K562 (cell line): ENCODE measurements at regions not wholly inside any gene's neighbourhood (a gene's known extent, or its start where the extent isn't known, plus 50 kb on each side); places are given as distances from the start of the nearest gene placed in this dataset.

Source experiments
- ATAC-seq: fragments of 200-7000 bp; cut with Tn5 transposase; 3 replicates; pipeline ENCODE4 v1.9.1; 2020; ENCODE audit warnings: moderate library complexity
- BruUV-seq: library from RNA; stranded (reverse); fragments of 400-500 nt; replicated peaks from 2 replicates; lab custom pipeline; 2021; lab: Mats Ljungman, UMichigan
- CTCF ChIA-PET: fragments of 300-600 bp; formaldehyde crosslinking; extraction: SDS; loops from one replicate; lab custom pipeline; 2021; ENCODE audit warnings: low intra/inter-chr PET ratio; lab: Yijun Ruan, JAX
- POLR2A ChIA-PET: fragments of 300-600, 350-650 bp; sonication (Branson Sonifier 250); formaldehyde crosslinking; extraction: SDS; loops from one replicate; lab custom pipeline; 2021; ENCODE audit warnings: antibody characterized with exemption, inconsistent platforms; lab: Yijun Ruan, JAX
- DNase-seq, 4 experiments: peaks; one replicate each; pipeline versions ENCODE4 v3.0.0 to v3.0.0-alpha.2; 2011 to 2018; ENCODE audit warnings: low spot score in 3 of 4, mixed read lengths in 3 of 4; ENCODE audit errors: extremely low read depth in 1 of 4
- FAIRE-seq: peaks from 2 replicates; lab custom pipeline; 2011; peaks lifted over from hg19 to GRCh38; lab: Jason Lieb, UNC
- H2AFZ ChIP-seq: 2 replicates; pipeline ENCODE4 v1.6.0; 2011; ENCODE audit warnings: low read depth, low read length, control low read depth, inconsistent platforms
- H3K27ac ChIP-seq: fragments of 200-600 bp; 3 replicates; pipeline ENCODE4 v1.8.0; 2011; ENCODE audit warnings: low read depth, mild to moderate bottlenecking, control low read depth, inconsistent platforms, low read length, moderate library complexity, mixed read lengths; ENCODE audit errors: extremely low read depth
- H3K27me3 ChIP-seq, 2 experiments: fragments of 300-600 bp in 1 of 2; 2 replicates in 1 of 2; 3 replicates in 1 of 2; pipeline versions ENCODE4 v1.6.0 to v1.8.0; 2011; ENCODE audit warnings: inconsistent platforms in 2 of 2, low read length in 2 of 2, mild to moderate bottlenecking in 1 of 2, mixed read lengths in 1 of 2, moderate library complexity in 1 of 2; ENCODE audit not compliant: control insufficient read depth in 2 of 2, insufficient read depth in 2 of 2
- H3K36me3 ChIP-seq: fragments of 300-600 bp; 3 replicates; pipeline ENCODE4 v1.8.0; 2011; ENCODE audit warnings: mild to moderate bottlenecking, low read length, inconsistent platforms; ENCODE audit not compliant: control insufficient read depth, insufficient read depth
- H3K4me1 ChIP-seq, 2 experiments: fragments of 200-600 bp in 1 of 2; replicated peaks in 1 of 2; 2 replicates in 1 of 2; 3 replicates in 1 of 2; pipeline versions ENCODE4 v1.5.1 to v1.8.0; 2011; ENCODE audit warnings: inconsistent platforms in 2 of 2, low read length in 2 of 2, mild to moderate bottlenecking in 1 of 2, mixed read lengths in 1 of 2, moderate library complexity in 1 of 2; ENCODE audit not compliant: control insufficient read depth in 2 of 2, insufficient read depth in 2 of 2
- H3K4me2 ChIP-seq: 2 replicates; pipeline ENCODE4 v1.6.1; 2011; ENCODE audit warnings: low read length, control low read depth, inconsistent platforms, mixed read lengths; ENCODE audit not compliant: insufficient read depth
- H3K4me3 ChIP-seq: fragments of 200-600 bp; sonication (generic), shearing (Covaris generic); 2 replicates; pipeline ENCODE4 v1.5.1; 2016; ENCODE audit warnings: control low read depth, inconsistent platforms
- H3K79me2 ChIP-seq: fragments of 200-600 bp; 3 replicates; pipeline ENCODE4 v1.8.0; 2011; ENCODE audit warnings: low read length, inconsistent platforms; ENCODE audit not compliant: control insufficient read depth, insufficient read depth
- H3K9ac ChIP-seq, 2 experiments: 2 replicates each; pipeline versions ENCODE4 v1.6.0 to v1.6.1; 2011; ENCODE audit warnings: low read depth in 2 of 2, low read length in 2 of 2, control low read depth in 1 of 2, inconsistent platforms in 1 of 2, mild to moderate bottlenecking in 1 of 2, mixed read lengths in 1 of 2; ENCODE audit not compliant: insufficient read depth in 1 of 2
- H3K9me1 ChIP-seq: one replicate; pipeline ENCODE4 v1.6.0; 2011; ENCODE audit warnings: inconsistent platforms, mild to moderate bottlenecking, low read length, moderate library complexity; ENCODE audit not compliant: control insufficient read depth, insufficient read depth
- H3K9me3 ChIP-seq: replicated peaks from 2 replicates; pipeline ENCODE4 v1.5.1; 2011; ENCODE audit warnings: low read depth, low read length, inconsistent platforms; ENCODE audit not compliant: control insufficient read depth, insufficient read depth
- H4K20me1 ChIP-seq: replicated peaks from 2 replicates; pipeline ENCODE4 v1.6.1; 2011; ENCODE audit warnings: low read length, inconsistent platforms, mixed read lengths; ENCODE audit not compliant: control insufficient read depth, insufficient read depth
- C11orf30 ChIP-seq: fragments of 450-650 bp; IDR thresholded peaks from 2 replicates; pipeline ENCODE4 v1.6.1; 2016; ENCODE audit warnings: low read depth, mild to moderate bottlenecking
- CBFA2T3 ChIP-seq: fragments of 450-650 bp; IDR thresholded peaks from 2 replicates; pipeline ENCODE4 v1.6.1; 2017
- CBFB ChIP-seq: sonication (generic); formaldehyde crosslinking; IDR thresholded peaks from 2 replicates; pipeline ENCODE4 v1.4.0; 2020; ENCODE audit warnings: mild to moderate bottlenecking, missing genetic modification reagents
- CTBP1 ChIP-seq: fragments of 450-650 bp; IDR thresholded peaks from 2 replicates; pipeline ENCODE4 v1.6.1; 2016; ENCODE audit warnings: borderline replicate concordance
- FOXA3 ChIP-seq, 2 experiments: fragments of 450-650 bp in 1 of 2; sonication (generic) in 1 of 2; formaldehyde crosslinking; IDR thresholded peaks in 1 of 2; conservative IDR thresholded peaks in 1 of 2; 2 replicates each; pipeline versions ENCODE4 v1.4.0 to v1.8.0; 2020 to 2022; ENCODE audit warnings: mild to moderate bottlenecking in 2 of 2, missing genetic modification reagents in 1 of 2
- HLTF ChIP-seq: fragments of 450-650 bp; IDR thresholded peaks from 2 replicates; pipeline ENCODE4 v1.6.1; 2016
- JUN ChIP-seq, 2 experiments: sonication (generic) in 1 of 2; formaldehyde crosslinking in 1 of 2; IDR thresholded peaks; 2 replicates each; pipeline versions ENCODE4 v1.6.1 to v1.8.0; 2012 to 2022; ENCODE audit warnings: borderline replicate concordance in 2 of 2, mild to moderate bottlenecking in 2 of 2, improper control_type of control experiment in 1 of 2, low read depth in 1 of 2, low read length in 1 of 2, missing genetic modification reagents in 1 of 2
- PRPF4 ChIP-seq: fragments of 200-400 bp; formaldehyde crosslinking; IDR thresholded peaks from one replicate; pipeline ENCODE4 v1.6.1; 2017; ENCODE audit warnings: low read length, low read depth, mild to moderate bottlenecking; ENCODE audit not compliant: insufficient read depth, poor library complexity, severe bottlenecking
- RCOR1 ChIP-seq, 2 experiments: IDR thresholded peaks; 2 replicates each; pipeline ENCODE4 v1.6.1; 2012; ENCODE audit warnings: low read depth in 2 of 2, low read length in 2 of 2, borderline replicate concordance in 1 of 2, improper control_type of control experiment in 1 of 2
- SMARCA5 ChIP-seq: fragments of 450-650 bp; IDR thresholded peaks from 2 replicates; pipeline ENCODE4 v1.6.1; 2016
- SOX6 ChIP-seq: fragments of 450-650 bp; IDR thresholded peaks from 2 replicates; pipeline ENCODE4 v1.6.1; 2014; ENCODE audit warnings: mild to moderate bottlenecking
- TCF3 ChIP-seq: sonication (generic); formaldehyde crosslinking; IDR thresholded peaks from 2 replicates; pipeline ENCODE4 v1.4.0; 2020; ENCODE audit warnings: mild to moderate bottlenecking, missing genetic modification reagents
- TEAD4 ChIP-seq, 2 experiments: sonication (generic) in 1 of 2; formaldehyde crosslinking in 1 of 2; IDR thresholded peaks; 2 replicates each; pipeline versions ENCODE4 v1.6.1 to v1.8.0; 2012 to 2022; ENCODE audit warnings: borderline replicate concordance in 1 of 2, inconsistent platforms in 1 of 2, low read length in 1 of 2, mild to moderate bottlenecking in 1 of 2, missing genetic modification reagents in 1 of 2
- TFAP4 ChIP-seq: sonication (generic); formaldehyde crosslinking; IDR thresholded peaks from 2 replicates; pipeline ENCODE4 v1.8.0; 2022; ENCODE audit warnings: missing genetic modification reagents, mild to moderate bottlenecking, moderate library complexity, borderline replicate concordance
- ZNF12 ChIP-seq: sonication (generic); formaldehyde crosslinking; IDR thresholded peaks from 2 replicates; pipeline ENCODE4 v1.4.0; 2020; ENCODE audit warnings: mild to moderate bottlenecking, missing genetic modification reagents
- ZNF75A ChIP-seq: fragments of 450-650 bp; formaldehyde crosslinking; IDR thresholded peaks from 2 replicates; pipeline ENCODE4 v1.4.0; 2020; ENCODE audit warnings: mild to moderate bottlenecking
- WGBS: fragments of 100-300 bp; shearing (Covaris generic); methylation state at CpG from one replicate; pipeline ENCODE4 v1.1.6; 2016; ENCODE audit warnings: low coverage, mixed read lengths; ENCODE audit not compliant: insufficient coverage; ENCODE audit errors: missing lambda C conversion rate; 5-methylcytosine and 5-hydroxymethylcytosine counted together
- in situ Hi-C: fragments of 300-500 bp; cut with MboI; formaldehyde crosslinking; loops from 4 replicates; pipeline ENCODE4 v1.15.0; 2018; ENCODE audit warnings: inconsistent platforms, mixed read lengths
- intact Hi-C: fragments of 100-400 bp; cut with micrococcal nuclease; formaldehyde crosslinking; loops from 2 replicates; pipeline ENCODE4 v1.14.2; 2022

DNA sequence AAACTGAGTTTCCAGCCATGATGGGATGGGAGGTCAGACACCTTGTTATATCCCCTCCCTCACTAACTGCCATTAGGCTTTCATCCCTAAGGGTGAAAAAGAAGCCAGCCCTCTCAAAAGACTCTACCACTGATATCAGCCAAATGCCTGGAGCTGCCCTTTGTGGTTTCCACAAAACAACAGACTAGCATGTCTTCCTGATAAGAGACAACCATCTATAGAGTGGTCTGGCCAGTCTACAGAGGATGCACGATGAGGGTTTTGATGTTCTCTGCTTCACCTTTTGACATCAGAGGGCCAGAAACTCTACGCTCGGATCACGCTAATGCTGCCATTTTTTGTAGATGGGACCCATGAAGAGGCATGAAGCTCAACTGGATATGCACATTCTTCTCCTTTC, 61.7 kb upstream of the ARHGAP18 start:
- no peaks in the 10 kb centered on the region for H3K36me3 ChIP-seq
- POLR2A ChIA-PET: interaction anchor here (1.1 kb wide), 1 partner anchor 8 kb away, joined by 3 read pairs; no protein-coding TSS in a partner anchor
- no peak for ATAC-seq
- in situ Hi-C loops: no loop called here
- no TSS peak for BruUV-seq
- H4K20me1 ChIP-seq: no peaks in the 10 kb centered on the region
- intact Hi-C loops: no loop called here
- no peaks in the 10 kb centered on the region for H3K27me3 ChIP-seq
- H3K4me3 ChIP-seq: no peak overlapping the region
- CTCF ChIA-PET: no interaction called here
- WGBS: 21% methylated on average over 4 of the region's 4 CpGs
- FAIRE-seq: no peak
- no peak overlapping the region for H2AFZ ChIP-seq
- H3K9me1 ChIP-seq: no peaks in the 10 kb centered on the region
- H3K9me3 ChIP-seq: no peaks in the 10 kb centered on the region
- no peak overlapping the region for H3K9ac ChIP-seq
- H3K4me1 ChIP-seq: peaks cover 10 to 12% of the 10 kb centered on the region in 2 experiments; a peak in 4 of 5 replicates
- no peak overlapping the region for H3K27ac ChIP-seq
- H3K4me2 ChIP-seq: no peak overlapping the region; the same call in 1 of the 2 replicates
- no peak for TF ChIP-seq C11orf30
- peak; percentile 22; the same call in 1 of the 2 replicates for TF ChIP-seq CTBP1
- peak in 1 of 2 experiments; percentile 60; a peak in 2 of 4 replicates for TF ChIP-seq RCOR1 (IDR thresholded peaks at IDR 0.05; ENCODE audit: borderline replicate concordance in 1 of 2, low read depth in 2 of 2, low read length in 2 of 2)
- TF ChIP-seq SOX6: peak; percentile 38; the same call in 1 of the 2 replicates
- TF ChIP-seq HLTF: no peak
- TF ChIP-seq PRPF4: no peak
- TF ChIP-seq TCF3 (CRISPR knock-in tag): 0 out of 2 replicates have a peak, but pooled peaks have one; percentile 10
- TF ChIP-seq ZNF75A (CRISPR knock-in tag): no peak
- TF ChIP-seq TEAD4 (IDR thresholded peaks at IDR 0.05; ENCODE audit: low read length): peak; percentile 34; the same call in 1 of the 2 replicates
- TF ChIP-seq TEAD4 (CRISPR knock-in tag; IDR thresholded peaks at IDR 0.05; ENCODE audit: borderline replicate concordance): no peak
- no peak for TF ChIP-seq JUN (IDR thresholded peaks at IDR 0.05; ENCODE audit: borderline replicate concordance, low read depth, low read length)
- TF ChIP-seq JUN (CRISPR knock-in tag; IDR thresholded peaks at IDR 0.05; ENCODE audit: borderline replicate concordance): no peak
- no peak for TF ChIP-seq ZNF12 (CRISPR knock-in tag)
- TF ChIP-seq TFAP4 (CRISPR knock-in tag): no peak
- no peak for TF ChIP-seq FOXA3 (CRISPR knock-in tag; conservative IDR thresholded peaks at IDR 0.05 in 1 of 2, IDR thresholded peaks at IDR 0.05 in 1 of 2)
- TF ChIP-seq CBFA2T3: 0 out of 2 replicates have a peak, but pooled peaks have one; percentile 8
- no peak for TF ChIP-seq CBFB (CRISPR knock-in tag)
- no peak for TF ChIP-seq SMARCA5
- no peak for DNase-seq
- no peaks in the 10 kb centered on the region for H3K79me2 ChIP-seq
